Activated CD4-positive, CD25-positive, alpha-beta regulatory T cell treated with anti-CD3 and anti-CD28 coated beads, Interleukin-2, amount 50 U/mL, for 24 hours (primary cell): ENCODE measurements at regions not wholly inside any gene's neighbourhood (a gene's known extent, or its start where the extent isn't known, plus 50 kb on each side); places are given as distances from the start of the nearest gene placed in this dataset.
A peak's percentile ranks its signal among the peaks of the same experiment; 100 is the strongest.
"Not testable (repeated sequence)": the region's sequence is repeated elsewhere in the genome, so short reads cannot be mapped to it uniquely, and the experiment has no call there.

Experiments
- ATAC-seq, 2 donors: fragments of 150-1000 bp; cut with Tn5 transposase; one replicate each; pipeline ENCODE4 v1.10.0; 2021; ENCODE audit warnings: mild to moderate bottlenecking in 1 of 2, moderate library complexity in 1 of 2

DNA sequence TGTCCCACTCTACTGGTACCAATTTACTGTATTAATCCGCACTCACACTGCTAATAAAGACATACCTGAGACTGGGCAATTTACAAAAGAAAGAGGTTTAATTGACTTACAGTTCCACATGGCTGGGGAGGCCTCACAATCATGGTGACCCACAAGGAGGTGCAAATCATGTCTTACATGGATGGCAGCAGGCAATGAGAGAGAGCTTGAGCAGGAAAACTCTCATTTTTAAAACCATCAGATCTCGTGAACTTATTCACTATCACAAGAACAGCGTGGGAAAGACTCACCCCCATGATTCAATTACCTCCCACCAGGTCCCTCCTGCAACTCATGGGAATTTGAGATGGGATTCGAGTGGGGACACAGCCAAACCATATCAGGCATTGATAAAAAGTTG is 298.5 kb downstream of the DUSP6 start:
- not testable (repeated sequence) for ATAC-seq

GRCh38 chr12:89051065-89051677 is 301.1 kb downstream of the DUSP6 start:
- ATAC-seq: peak; percentile 43 to 46

- no peak for ATAC-seq
These were observed 304.4 kb downstream of the DUSP6 start for GRCh38 chr12:89047856-89048418.

DNA sequence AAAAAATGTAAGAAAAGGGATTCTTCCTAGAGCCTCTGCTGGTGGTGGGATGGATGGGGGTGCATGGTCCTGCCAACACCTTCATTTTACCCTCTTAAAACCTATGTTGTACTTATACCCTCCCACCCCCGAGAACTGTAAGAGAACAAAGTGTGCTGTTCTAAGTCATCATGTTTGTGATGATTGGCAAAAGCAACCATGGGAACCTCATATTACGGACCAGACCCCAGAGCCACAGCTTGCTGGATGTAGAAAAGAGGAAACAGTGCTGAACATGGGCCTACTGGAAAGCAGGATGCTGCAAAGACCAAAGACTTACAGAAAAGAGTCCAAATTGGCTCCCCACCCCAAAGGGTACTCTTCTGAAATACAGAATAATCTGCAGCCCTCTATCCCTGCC is 311.2 kb downstream of the DUSP6 start:
- ATAC-seq: no peak

GRCh38 chr12:89040146-89040964 is 311.9 kb downstream of the DUSP6 start:
- peak; percentile 84 to 90 for ATAC-seq

DNA sequence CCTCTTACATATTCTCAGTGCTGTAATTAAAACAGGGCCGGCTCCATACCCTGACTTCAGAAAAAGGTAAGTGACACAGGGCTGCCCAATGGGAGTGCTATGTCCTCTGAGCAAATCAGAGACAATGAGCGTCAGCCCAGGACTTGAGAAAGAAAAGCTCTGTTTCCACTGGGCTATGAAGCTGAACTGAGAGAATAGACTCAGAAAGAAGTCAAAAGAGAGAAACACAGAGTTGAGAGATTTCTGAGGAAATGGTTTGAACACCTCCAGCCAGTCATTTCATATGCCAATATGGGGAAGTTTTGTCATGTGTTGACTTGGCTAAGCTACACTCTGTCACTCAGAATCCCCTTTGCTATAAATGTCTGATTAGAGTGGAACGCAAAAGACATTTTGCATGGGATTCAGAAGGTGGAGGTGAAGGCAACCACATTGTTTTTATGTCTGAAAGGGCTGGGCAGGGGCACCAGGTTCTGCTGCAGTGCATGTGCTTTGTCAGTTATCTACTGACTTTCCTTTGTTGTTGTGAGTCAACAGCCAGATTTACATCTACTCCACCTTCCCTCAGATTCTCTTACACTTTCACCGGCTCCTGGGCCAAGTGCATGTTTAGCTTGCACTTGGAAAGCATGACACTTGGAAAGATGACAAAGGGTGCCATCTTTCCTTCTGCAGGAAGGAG is 313.3 kb downstream of the DUSP6 start:
- ATAC-seq: peak; percentile 41 to 46

GRCh38 chr12:89033062-89033461 is 319.2 kb downstream of the DUSP6 start:
- ATAC-seq: peak; percentile 43 to 51

GRCh38 chr12:89029961-89030360 is 322.3 kb downstream of the DUSP6 start:
- no peak for ATAC-seq

- no peak for ATAC-seq
These were observed 327.7 kb downstream of the DUSP6 start for GRCh38 chr12:89024580-89024979.

GRCh38 chr12:89023936-89024335 is 328.4 kb downstream of the DUSP6 start:
- ATAC-seq: no peak

GRCh38 chr12:89020689-89021088 is 331.6 kb downstream of the DUSP6 start:
- no peak for ATAC-seq

DNA sequence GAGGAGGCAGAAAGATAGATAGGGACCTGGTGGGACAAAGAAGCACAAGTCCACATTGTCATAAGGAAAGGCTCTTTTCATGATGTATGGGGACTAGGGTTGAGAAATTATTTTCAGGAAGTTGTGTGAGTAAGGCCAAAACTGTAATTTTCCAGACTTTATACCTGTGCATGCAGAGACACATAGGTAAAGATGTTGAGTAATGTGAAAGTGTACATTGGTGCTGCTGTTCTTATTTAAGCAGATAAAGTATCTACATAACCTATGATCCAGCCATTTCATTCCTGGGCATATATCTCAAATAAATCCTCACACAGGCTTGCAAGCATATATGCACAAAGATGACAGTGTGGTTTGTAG is 332.2 kb downstream of the DUSP6 start:
- ATAC-seq: no peak

DNA sequence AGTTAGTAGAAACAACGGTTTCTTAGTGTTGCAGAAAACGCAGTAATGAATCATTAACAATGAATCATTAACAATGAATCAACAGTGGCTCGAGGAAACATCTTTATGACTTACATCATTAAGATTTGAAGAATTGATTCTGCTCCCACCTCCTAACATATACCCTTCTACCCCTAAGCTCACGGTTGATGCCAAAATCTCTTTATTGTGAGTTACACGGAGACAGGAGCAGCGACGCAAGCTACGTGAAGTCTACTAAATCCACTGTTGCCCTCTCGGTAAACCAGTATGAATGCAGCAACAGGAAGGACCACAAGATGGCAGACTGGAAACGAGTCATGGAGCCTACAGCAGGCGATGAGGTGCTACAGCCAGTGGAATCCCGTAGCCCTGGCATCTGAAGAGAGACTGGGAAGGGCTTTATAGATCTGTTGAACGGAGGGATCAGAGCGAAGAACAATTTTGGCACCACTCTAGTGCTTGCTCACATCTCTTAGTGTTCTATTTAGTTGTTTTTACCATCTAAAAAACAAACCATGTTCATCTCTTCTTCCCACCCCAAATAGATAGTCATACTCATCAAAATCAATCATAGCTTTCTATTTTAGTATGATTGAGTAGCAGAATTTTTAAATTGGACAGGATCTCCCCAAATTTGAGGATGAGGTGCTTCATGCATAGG is 332.7 kb downstream of the DUSP6 start:
- ATAC-seq: peak; percentile 88 to 89

DNA sequence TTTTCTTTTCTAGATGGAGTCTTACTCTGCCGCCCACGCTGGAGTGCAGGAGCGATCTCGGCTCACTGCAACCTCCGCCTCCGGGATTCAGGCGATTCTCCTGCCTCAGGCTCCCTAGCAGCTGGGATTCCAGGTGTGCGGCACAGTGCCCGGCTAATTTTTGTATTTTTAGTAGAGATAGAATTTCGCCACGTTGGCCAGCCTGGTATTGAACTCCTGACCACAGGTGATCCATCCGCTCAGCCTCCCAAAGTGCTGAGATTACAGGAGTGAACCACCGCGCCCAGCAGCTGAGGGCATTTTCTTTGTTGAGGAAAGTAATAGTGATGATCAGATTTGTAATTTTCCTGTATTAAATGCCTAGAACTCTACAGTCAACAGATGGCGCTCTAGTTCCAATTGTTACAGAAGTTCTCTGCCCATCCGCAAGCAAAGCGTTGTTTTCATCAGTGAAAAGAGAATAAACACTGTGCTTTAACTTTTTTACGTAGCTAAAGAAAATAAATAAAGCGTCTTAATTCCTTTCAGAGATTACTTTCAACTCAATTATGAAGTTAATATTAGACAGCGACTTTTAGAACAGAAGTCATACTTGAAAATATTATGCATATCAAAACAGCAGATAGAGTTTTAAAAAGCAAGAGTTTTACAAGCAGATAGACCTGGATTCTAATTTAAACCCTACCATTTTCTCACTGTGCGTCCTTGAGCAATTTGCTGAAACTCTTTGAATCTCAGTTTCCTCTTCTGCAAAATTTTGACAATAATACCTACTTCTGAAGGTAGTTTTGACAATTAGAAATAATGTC is 335.1 kb downstream of the DUSP6 start:
- ATAC-seq: no peak

GRCh38 chr12:89015419-89015818 is 336.9 kb downstream of the DUSP6 start:
- no peak for ATAC-seq

DNA sequence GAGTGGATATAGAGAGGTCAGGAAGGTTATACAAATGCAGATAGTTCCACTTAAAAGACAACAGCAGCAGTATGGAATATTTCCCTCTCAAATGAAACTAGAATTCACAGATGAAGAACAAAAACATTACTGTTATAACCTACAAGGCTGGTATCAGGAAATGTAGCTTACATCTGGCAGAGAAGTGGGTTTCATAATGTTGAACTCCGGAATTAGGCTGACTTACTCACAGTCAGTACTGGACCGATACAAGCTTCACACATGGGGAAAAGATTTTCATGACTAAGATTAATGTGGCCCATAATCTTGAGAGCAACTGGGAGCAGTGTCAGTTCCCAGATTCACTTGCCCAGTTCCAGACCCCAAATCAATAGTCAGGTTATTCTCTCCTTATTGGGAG is 353.9 kb downstream of the DUSP6 start:
- ATAC-seq: no peak

DNA sequence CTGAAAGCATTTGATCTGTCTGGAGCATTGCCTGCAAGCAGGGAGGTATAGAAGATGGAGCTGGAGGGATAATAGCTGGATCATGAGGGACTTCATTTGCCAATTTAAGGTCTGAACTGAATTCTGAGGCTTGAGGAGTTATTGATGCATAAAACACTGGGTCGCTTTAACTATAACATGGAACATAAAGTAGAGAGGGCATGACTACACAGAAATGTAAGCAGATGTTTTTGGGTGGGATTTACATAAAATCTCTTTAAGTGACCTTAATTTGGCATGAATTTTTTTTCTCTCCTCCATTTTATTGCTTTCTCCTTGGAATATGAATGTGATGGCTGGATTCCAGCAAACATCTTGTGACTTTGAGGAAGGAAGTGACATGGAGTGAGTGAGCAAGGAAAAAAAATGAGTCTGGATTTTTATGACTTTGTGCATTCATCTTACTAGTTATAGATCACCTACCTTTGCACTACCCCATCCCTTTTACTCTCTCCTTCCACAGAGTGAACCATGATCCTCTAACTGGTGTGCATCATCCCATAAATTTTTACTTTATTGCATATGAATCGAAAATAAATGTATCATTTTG is 356.0 kb downstream of the DUSP6 start:
- no peak for ATAC-seq

DNA sequence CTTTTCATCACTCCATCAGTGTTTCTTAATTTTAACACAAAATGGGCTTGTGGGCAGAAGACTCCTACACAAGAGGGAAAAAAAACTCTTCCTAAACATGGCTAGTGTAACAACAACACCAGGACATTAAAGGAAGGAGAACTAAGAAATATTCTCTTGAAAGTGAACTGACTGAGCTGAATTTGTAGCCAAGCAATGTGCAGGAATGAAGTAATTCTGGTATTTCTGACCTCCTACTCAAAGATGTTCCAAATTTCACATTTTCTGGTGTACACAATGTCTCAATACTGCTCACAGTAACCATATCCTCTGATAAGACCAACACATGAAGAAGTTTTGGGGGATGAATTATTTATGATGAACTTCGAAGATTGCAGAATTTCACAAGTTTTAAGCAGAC is 357.3 kb downstream of the DUSP6 start:
- no peak for ATAC-seq

- ATAC-seq: no peak
These were observed 357.8 kb downstream of the DUSP6 start for GRCh38 chr12:88994537-88994936.

- ATAC-seq: no peak
These were observed 358.6 kb downstream of the DUSP6 start for GRCh38 chr12:88993651-88994050.

DNA sequence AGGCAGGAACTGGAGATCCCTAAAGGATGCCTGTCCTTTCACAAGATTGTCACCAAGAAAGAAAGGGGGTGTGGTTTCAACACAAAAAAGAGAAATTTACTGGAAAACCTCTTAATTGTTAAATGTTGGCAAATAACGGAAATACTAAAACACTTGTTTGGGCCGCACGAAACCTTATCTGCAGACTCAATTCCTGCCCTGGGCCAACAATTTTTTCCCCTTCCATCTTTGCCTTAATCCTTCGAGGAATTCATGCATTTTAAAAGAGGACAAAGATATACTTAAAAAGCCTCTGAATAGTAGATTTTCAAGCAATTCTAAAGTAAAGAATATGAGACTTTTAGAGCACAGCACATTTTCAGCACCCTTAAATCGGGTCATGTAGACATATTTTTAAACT is 366.2 kb downstream of the DUSP6 start:
- ATAC-seq: no peak

- ATAC-seq: no peak
These were observed 366.7 kb downstream of the DUSP6 start for GRCh38 chr12:88985631-88986030.
